Suprapubic skin (tissue), 4 donors: ENCODE measurements at regions not wholly inside any gene's neighbourhood (a gene's known extent, or its start where the extent isn't known, plus 50 kb on each side); places are given as distances from the start of the nearest gene placed in this dataset.

ENCODE experiments used
- EP300 ChIP-seq: sonication (generic); formaldehyde crosslinking; IDR thresholded peaks from one replicate; pipeline ENCODE4 v1.6.1; 2017; ENCODE audit warnings: antibody characterized with exemption
- POLR2A ChIP-seq, 2 donors: fragments of 450-650 bp; IDR thresholded peaks; one replicate each; pipeline ENCODE4 v1.6.1; 2017; ENCODE audit warnings: antibody characterized with exemption in 2 of 2, mild to moderate bottlenecking in 2 of 2, moderate library complexity in 2 of 2
- POLR2AphosphoS5 ChIP-seq, 3 donors: sonication (generic); formaldehyde crosslinking; IDR thresholded peaks; one replicate each; pipeline ENCODE4 v1.6.1; 2017; ENCODE audit warnings: antibody characterized with exemption in 3 of 3
- TF ChIP-seq, protein P1 (sequence below), 2 donors: fragments of 200-600 bp in 1 of 2; fragments of 450-650 bp in 1 of 2; sonication (generic) in 1 of 2; IDR thresholded peaks; one replicate each; pipeline ENCODE4 v1.5.1; 2016 to 2019; ENCODE audit warnings: antibody characterized with exemption in 2 of 2, mild to moderate bottlenecking in 1 of 2, moderate library complexity in 1 of 2

DNA sequence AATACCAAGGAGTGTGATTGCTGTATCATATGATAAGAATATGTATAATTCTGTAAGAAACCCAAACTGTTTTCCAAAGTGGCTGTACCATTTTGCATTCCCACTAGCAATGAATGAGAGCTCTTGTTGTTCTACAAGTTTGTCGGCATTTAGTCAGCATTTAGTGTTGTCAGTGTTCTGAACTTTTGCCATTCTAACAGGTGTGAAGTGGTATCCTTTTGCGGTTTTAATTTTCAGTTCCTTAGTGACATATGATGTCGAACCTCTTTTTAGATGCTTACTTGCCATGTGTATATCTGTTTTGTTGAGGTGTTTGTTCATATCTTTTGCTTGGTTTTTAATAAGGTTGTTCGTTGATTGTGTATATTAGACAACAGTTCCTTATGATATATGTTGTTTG lies 296.3 kb upstream of the IZUMO3 start:
- TF ChIP-seq POLR2A (IDR thresholded peaks at IDR 0.05) (no peak), POLR2AphosphoS5 (IDR thresholded peaks at IDR 0.05) (no peak), EP300 (no peak)
- TF ChIP-seq, protein P1, sequence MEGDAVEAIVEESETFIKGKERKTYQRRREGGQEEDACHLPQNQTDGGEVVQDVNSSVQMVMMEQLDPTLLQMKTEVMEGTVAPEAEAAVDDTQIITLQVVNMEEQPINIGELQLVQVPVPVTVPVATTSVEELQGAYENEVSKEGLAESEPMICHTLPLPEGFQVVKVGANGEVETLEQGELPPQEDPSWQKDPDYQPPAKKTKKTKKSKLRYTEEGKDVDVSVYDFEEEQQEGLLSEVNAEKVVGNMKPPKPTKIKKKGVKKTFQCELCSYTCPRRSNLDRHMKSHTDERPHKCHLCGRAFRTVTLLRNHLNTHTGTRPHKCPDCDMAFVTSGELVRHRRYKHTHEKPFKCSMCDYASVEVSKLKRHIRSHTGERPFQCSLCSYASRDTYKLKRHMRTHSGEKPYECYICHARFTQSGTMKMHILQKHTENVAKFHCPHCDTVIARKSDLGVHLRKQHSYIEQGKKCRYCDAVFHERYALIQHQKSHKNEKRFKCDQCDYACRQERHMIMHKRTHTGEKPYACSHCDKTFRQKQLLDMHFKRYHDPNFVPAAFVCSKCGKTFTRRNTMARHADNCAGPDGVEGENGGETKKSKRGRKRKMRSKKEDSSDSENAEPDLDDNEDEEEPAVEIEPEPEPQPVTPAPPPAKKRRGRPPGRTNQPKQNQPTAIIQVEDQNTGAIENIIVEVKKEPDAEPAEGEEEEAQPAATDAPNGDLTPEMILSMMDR (IDR thresholded peaks at IDR 0.05), result no peak
